K562 (cell line): ENCODE measurements at regions not wholly inside any gene's neighbourhood (a gene's known extent, or its start where the extent isn't known, plus 50 kb on each side); places are given as distances from the start of the nearest gene placed in this dataset.

ENCODE experiments used
- ATAC-seq: fragments of 200-7000 bp; cut with Tn5 transposase; 3 replicates; pipeline ENCODE4 v1.9.1; 2020; ENCODE audit warnings: moderate library complexity
- BruUV-seq: library from RNA; stranded (reverse); fragments of 400-500 nt; replicated peaks from 2 replicates; lab custom pipeline; 2021; lab: Mats Ljungman, UMichigan
- CTCF ChIA-PET: fragments of 300-600 bp; formaldehyde crosslinking; extraction: SDS; loops from one replicate; lab custom pipeline; 2021; ENCODE audit warnings: low intra/inter-chr PET ratio; lab: Yijun Ruan, JAX
- POLR2A ChIA-PET: fragments of 300-600, 350-650 bp; sonication (Branson Sonifier 250); formaldehyde crosslinking; extraction: SDS; loops from one replicate; lab custom pipeline; 2021; ENCODE audit warnings: antibody characterized with exemption, inconsistent platforms; lab: Yijun Ruan, JAX
- DNase-seq, 4 experiments: peaks; one replicate each; pipeline versions ENCODE4 v3.0.0 to v3.0.0-alpha.2; 2011 to 2018; ENCODE audit warnings: low spot score in 3 of 4, mixed read lengths in 3 of 4; ENCODE audit errors: extremely low read depth in 1 of 4
- FAIRE-seq: peaks from 2 replicates; lab custom pipeline; 2011; peaks lifted over from hg19 to GRCh38; lab: Jason Lieb, UNC
- H2AFZ ChIP-seq: 2 replicates; pipeline ENCODE4 v1.6.0; 2011; ENCODE audit warnings: low read depth, low read length, control low read depth, inconsistent platforms
- H3K27ac ChIP-seq: fragments of 200-600 bp; 3 replicates; pipeline ENCODE4 v1.8.0; 2011; ENCODE audit warnings: low read depth, mild to moderate bottlenecking, control low read depth, inconsistent platforms, low read length, moderate library complexity, mixed read lengths; ENCODE audit errors: extremely low read depth
- H3K27me3 ChIP-seq, 2 experiments: fragments of 300-600 bp in 1 of 2; 2 replicates in 1 of 2; 3 replicates in 1 of 2; pipeline versions ENCODE4 v1.6.0 to v1.8.0; 2011; ENCODE audit warnings: inconsistent platforms in 2 of 2, low read length in 2 of 2, mild to moderate bottlenecking in 1 of 2, mixed read lengths in 1 of 2, moderate library complexity in 1 of 2; ENCODE audit not compliant: control insufficient read depth in 2 of 2, insufficient read depth in 2 of 2
- H3K36me3 ChIP-seq: fragments of 300-600 bp; 3 replicates; pipeline ENCODE4 v1.8.0; 2011; ENCODE audit warnings: mild to moderate bottlenecking, low read length, inconsistent platforms; ENCODE audit not compliant: control insufficient read depth, insufficient read depth
- H3K4me1 ChIP-seq, 2 experiments: fragments of 200-600 bp in 1 of 2; replicated peaks in 1 of 2; 2 replicates in 1 of 2; 3 replicates in 1 of 2; pipeline versions ENCODE4 v1.5.1 to v1.8.0; 2011; ENCODE audit warnings: inconsistent platforms in 2 of 2, low read length in 2 of 2, mild to moderate bottlenecking in 1 of 2, mixed read lengths in 1 of 2, moderate library complexity in 1 of 2; ENCODE audit not compliant: control insufficient read depth in 2 of 2, insufficient read depth in 2 of 2
- H3K4me2 ChIP-seq: 2 replicates; pipeline ENCODE4 v1.6.1; 2011; ENCODE audit warnings: low read length, control low read depth, inconsistent platforms, mixed read lengths; ENCODE audit not compliant: insufficient read depth
- H3K4me3 ChIP-seq: fragments of 200-600 bp; sonication (generic), shearing (Covaris generic); 2 replicates; pipeline ENCODE4 v1.5.1; 2016; ENCODE audit warnings: control low read depth, inconsistent platforms
- H3K79me2 ChIP-seq: fragments of 200-600 bp; 3 replicates; pipeline ENCODE4 v1.8.0; 2011; ENCODE audit warnings: low read length, inconsistent platforms; ENCODE audit not compliant: control insufficient read depth, insufficient read depth
- H3K9ac ChIP-seq, 2 experiments: 2 replicates each; pipeline versions ENCODE4 v1.6.0 to v1.6.1; 2011; ENCODE audit warnings: low read depth in 2 of 2, low read length in 2 of 2, control low read depth in 1 of 2, inconsistent platforms in 1 of 2, mild to moderate bottlenecking in 1 of 2, mixed read lengths in 1 of 2; ENCODE audit not compliant: insufficient read depth in 1 of 2
- H3K9me1 ChIP-seq: one replicate; pipeline ENCODE4 v1.6.0; 2011; ENCODE audit warnings: inconsistent platforms, mild to moderate bottlenecking, low read length, moderate library complexity; ENCODE audit not compliant: control insufficient read depth, insufficient read depth
- H3K9me3 ChIP-seq: replicated peaks from 2 replicates; pipeline ENCODE4 v1.5.1; 2011; ENCODE audit warnings: low read depth, low read length, inconsistent platforms; ENCODE audit not compliant: control insufficient read depth, insufficient read depth
- H4K20me1 ChIP-seq: replicated peaks from 2 replicates; pipeline ENCODE4 v1.6.1; 2011; ENCODE audit warnings: low read length, inconsistent platforms, mixed read lengths; ENCODE audit not compliant: control insufficient read depth, insufficient read depth
- ATF1 ChIP-seq, 2 experiments: fragments of 450-650 bp in 1 of 2; IDR thresholded peaks; 2 replicates each; pipeline ENCODE4 v1.6.1; 2016; ENCODE audit warnings: missing compliant biosample characterization in 1 of 2, missing genetic modification characterization in 1 of 2
- BRF2 ChIP-seq: IDR thresholded peaks from 3 replicates; pipeline ENCODE4 v1.6.1; 2011; ENCODE audit warnings: borderline replicate concordance, mild to moderate bottlenecking; ENCODE audit not compliant: insufficient read length, insufficient read depth
- KDM5B ChIP-seq: fragments of 200-600 bp; sonication (generic); IDR thresholded peaks from 2 replicates; pipeline ENCODE4 v1.6.1; 2012; ENCODE audit warnings: low read depth, mild to moderate bottlenecking, moderate library complexity, low read length, control low read depth, inconsistent platforms; ENCODE audit not compliant: insufficient replicate concordance
- THAP7 ChIP-seq: fragments of 250-450 bp; sonication (Bioruptor Pico); IDR thresholded peaks from 2 replicates; pipeline ENCODE4 v1.5.0; 2021
- ZNF3 ChIP-seq: fragments of 250-450 bp; sonication (Bioruptor Pico); IDR thresholded peaks from 2 replicates; pipeline ENCODE4 v1.5.0; 2021; ENCODE audit warnings: mild to moderate bottlenecking, moderate library complexity
- in situ Hi-C: fragments of 300-500 bp; cut with MboI; formaldehyde crosslinking; loops from 4 replicates; pipeline ENCODE4 v1.15.0; 2018; ENCODE audit warnings: inconsistent platforms, mixed read lengths
- intact Hi-C: fragments of 100-400 bp; cut with micrococcal nuclease; formaldehyde crosslinking; loops from 2 replicates; pipeline ENCODE4 v1.14.2; 2022

GRCh38 chr5:58334035-58334434, 125.9 kb downstream of the PLK2 start:
- Histone ChIP-seq H3K9me3 (no peaks in the 10 kb centered on the region), H3K27ac (no peak overlapping the region), H4K20me1 (no peaks in the 10 kb centered on the region), H3K36me3 (no peaks in the 10 kb centered on the region), H3K4me3 (no peak overlapping the region)
- in situ Hi-C loops: no loop called here
- no peak for DNase-seq
- BruUV-seq: no TSS peak
- TF ChIP-seq THAP7: no peak
- no peak for TF ChIP-seq BRF2
- TF ChIP-seq KDM5B: no peak
- TF ChIP-seq ATF1 (CRISPR knock-in tag; IDR thresholded peaks at IDR 0.05): no peak
- TF ChIP-seq ATF1 (tag; IDR thresholded peaks at IDR 0.05): no peak
- TF ChIP-seq ZNF3 (CRISPR knock-in tag): no peak
- TF ChIP-seq, all 486 proteins: peak for 0
- Histone ChIP-seq H3K4me1 (no peaks in the 10 kb centered on the region), H2AFZ (no peak overlapping the region), H3K4me2 (no peak overlapping the region), H3K27me3 (no peaks in the 10 kb centered on the region), H3K9ac (no peak overlapping the region), H3K79me2 (no peaks in the 10 kb centered on the region), H3K9me1 (no peaks in the 10 kb centered on the region)
- POLR2A ChIA-PET: no interaction called here
- no peak for ATAC-seq
- CTCF ChIA-PET: no interaction called here
- FAIRE-seq: no peak
- intact Hi-C loops: no loop called here
